ENCODE measurements at regions not wholly inside any gene's neighbourhood (a gene's known extent, or its start where the extent isn't known, plus 50 kb on each side); places are given as distances from the start of the nearest gene placed in this dataset.

GRCh38 chr3:117881210-117881609 is 1153.4 kb downstream of the IGSF11 start:
- no peak for DNase-seq

- DNase-seq: peak; percentile 26
These were observed 1149.6 kb downstream of the IGSF11 start for GRCh38 chr3:117885011-117885441.

DNA sequence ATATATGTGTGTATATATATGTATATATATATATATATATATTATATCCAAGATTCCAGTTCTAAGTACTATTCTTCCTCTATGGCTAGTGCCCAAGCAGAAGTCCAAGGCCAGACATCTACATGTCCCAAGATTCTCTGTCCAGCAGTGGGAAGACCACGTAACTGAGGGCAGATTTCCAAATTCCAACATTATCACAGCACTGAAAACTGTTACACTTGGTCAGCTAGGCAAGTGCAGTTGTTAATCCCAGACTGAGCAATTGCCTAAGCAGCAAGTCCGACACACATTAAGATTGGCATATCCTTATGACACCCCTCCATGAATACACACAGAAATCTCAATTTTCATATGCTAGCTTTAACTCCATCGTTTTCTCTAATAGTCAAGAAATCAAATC is 1148.5 kb downstream of the IGSF11 start:
- DNase-seq: no peak

GRCh38 chr3:117887031-117887430 is 1147.6 kb downstream of the IGSF11 start:
- no peak for DNase-seq

GRCh38 chr3:117887901-117888300 is 1146.7 kb downstream of the IGSF11 start:
- DNase-seq: no peak

GRCh38 chr3:117892431-117892841 is 1142.2 kb downstream of the IGSF11 start:
- DNase-seq: no peak

DNA sequence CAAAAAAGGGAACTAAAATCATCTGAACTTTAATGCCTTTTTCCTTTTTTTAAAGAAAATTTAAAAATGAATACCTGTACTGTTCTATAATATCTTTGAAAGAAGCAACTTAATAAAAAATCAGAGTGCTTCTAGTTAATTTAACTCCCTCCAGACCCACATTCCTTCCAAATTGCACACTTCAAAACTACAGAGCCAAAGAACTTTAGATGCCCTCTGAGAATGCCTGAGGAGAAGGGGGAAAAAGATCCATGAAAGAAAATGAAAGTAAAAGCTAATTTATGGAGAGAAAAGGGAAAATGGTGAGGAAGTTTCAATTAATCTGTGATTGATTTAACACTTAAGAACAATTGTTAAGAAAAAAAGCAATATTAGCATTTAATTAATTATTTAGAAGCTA is 1141.6 kb downstream of the IGSF11 start:
- DNase-seq: no peak

DNA sequence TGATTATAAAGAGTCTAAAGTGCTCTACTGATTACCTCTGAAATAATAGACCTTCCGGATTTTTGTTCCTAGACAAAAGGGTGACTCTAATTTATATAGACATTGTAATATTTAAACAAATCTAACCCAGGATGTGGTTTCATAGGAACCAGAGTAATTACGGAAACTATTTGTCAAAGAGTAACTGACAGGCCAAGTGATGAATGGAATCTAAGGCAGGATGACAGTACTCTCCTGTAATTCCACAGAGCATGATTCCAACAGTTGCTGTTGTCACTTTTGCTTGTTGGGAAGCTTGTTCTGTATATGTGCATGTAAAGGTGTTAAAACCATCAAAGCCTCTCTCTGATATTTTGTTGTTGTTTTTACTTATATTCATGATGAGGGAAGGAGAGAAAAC is 1141.0 kb downstream of the IGSF11 start:
- no peak for DNase-seq

- DNase-seq: no peak
These were observed 1135.7 kb downstream of the IGSF11 start for GRCh38 chr3:117898722-117899522.

GRCh38 chr3:117903226-117903625 is 1131.4 kb downstream of the IGSF11 start:
- no peak for DNase-seq

- DNase-seq: no peak
These were observed 1123.7 kb downstream of the IGSF11 start for GRCh38 chr3:117910820-117911521.

DNA sequence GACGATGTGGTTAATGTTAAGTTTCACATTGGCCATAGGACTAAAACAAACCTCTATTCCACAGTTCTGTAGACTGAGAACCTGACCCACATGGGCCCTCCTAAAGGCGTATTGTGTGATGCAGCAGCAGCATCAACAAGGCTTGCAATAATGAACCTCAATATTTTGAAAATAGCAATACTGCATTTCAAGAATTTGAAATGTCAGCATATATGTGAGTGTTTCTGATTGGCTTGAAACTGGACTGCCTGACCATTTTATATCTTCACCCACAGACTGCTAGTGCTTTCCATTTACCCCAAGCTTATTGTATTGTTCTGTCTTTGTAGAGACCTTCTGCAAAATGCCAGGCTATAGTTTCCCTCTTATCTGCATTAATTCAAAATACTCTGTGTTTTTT is 1122.3 kb downstream of the IGSF11 start:
- DNase-seq: no peak

DNA sequence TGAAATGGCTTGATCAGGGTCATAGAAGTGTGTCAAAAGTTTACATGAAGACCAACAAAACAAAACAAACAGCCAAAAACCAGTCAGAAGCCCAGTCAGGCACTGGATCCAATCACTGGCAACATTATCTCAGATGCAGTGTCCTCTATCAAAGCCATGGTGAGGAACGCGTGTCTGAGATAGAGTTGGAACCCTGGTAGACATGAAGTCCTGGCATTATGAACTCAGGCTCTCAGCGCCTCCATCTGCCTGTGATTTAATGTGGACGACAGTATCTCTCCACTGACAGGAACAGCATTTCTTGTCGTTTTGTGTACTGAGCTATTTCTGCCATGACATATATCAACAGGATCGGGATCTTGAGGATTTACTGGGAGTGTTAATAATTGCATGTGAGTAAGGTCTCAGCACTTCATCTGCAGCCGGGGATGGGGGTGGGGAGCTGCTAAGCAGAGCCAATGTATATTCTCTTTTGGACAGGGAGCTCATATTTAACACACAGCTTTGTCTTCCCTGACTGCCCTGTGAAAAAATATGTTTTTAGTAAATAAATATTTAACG is 1120.0 kb downstream of the IGSF11 start:
- DNase-seq: no peak

DNA sequence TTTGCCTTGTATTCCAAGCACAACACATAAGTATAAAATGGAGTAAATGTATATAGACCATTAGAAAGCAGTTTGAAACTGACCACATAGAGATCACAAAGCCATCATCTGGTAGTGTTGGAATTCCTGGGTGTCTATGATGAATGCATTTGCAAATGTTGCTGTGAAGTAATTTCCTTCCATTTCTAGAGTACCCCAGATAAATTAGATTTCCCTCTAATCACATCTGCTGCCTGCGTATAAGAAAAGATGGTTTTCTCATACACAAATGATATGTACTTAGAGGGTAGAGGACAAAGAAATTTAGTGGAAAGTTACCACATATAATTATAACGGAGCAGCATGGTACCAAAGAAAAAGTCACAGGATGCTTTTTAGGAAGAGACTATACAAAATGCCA is 1117.8 kb downstream of the IGSF11 start:
- no peak for DNase-seq

DNA sequence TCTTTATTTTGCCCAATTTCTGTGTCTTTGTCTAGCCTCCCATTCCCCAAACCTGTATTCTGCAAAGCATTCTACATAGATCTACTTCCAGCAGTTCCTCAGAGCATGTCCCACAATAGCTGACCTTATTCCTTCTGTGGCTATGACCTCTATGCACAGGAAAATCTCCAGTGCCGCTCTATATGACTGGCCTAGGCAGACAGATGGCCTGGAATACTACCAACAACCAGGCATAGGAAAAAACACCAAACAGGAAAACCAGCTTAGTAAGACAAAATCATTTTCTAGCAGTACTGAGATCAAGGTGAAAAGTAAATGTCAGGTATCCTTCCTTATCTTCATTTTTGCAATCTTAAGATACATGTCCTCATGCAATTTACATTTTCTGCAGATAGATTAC is 1115.0 kb downstream of the IGSF11 start:
- no peak for DNase-seq

- no peak for DNase-seq
These were observed 1114.3 kb downstream of the IGSF11 start for GRCh38 chr3:117920253-117920898.

DNA sequence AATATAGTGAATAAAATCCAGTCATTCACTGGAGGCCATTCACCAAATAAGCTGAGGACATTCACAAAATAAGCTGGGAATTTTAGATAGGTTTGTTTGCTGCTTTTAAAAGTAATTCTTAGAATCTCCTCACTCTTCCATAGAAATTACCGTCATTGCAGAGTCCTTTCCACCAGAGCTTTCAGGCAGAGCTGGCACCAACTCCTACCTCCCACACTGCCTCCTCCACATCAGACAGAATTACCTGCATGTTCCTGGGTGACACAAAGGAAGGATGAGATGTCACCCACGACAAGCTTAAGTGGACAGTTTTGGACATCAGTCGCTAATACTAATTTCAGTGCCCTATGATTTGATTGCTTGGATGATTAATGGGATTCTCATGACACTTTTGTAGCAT is 1113.2 kb downstream of the IGSF11 start:
- DNase-seq: no peak

GRCh38 chr3:117922039-117922438 is 1112.6 kb downstream of the IGSF11 start:
- DNase-seq: no peak

DNA sequence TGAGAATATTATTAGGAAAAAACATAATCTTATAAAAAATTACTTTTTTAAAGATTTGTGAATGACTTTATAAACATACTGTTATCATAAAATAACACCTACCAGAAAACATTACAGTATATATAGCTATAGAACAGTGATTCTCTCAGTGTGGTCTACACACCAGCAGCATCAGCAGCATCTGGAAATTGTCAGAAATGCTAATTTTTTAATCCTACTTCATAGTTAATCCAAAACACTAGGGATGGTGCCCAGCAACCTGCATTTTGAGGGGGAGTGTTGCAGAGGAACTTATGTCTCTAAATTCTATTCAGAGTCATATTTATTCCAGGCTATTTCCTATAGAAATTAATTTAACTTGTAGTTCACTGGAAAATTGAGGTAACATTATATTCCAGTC is 1107.8 kb downstream of the IGSF11 start:
- no peak for DNase-seq

- DNase-seq: no peak
These were observed 1106.8 kb downstream of the IGSF11 start for GRCh38 chr3:117927825-117928224.

- DNase-seq: no peak
These were observed 1105.8 kb downstream of the IGSF11 start for GRCh38 chr3:117928836-117929235.

- no peak for DNase-seq
These were observed 1102.2 kb downstream of the IGSF11 start for GRCh38 chr3:117932441-117932840.

DNA sequence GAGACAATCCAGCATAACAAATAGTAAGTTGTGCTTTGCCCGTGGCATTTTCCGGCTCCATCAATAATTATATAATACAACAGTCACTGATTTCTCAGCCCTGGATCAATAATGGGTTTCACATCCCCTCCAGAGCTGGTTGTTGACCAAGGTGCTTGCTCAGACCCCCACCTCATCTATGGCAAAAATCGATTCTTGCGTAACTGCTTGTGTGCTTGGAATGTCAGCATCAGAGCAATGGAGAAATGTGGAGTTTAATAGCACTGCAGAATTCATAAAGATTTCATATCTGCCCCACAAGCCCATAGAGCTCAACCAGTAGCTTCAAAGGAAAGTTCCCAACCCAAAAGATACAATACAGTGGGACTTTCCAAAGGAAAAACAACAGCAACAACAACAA is 1098.5 kb downstream of the IGSF11 start:
- DNase-seq: no peak
